ENCODE measurements at regions not wholly inside any gene's neighbourhood (a gene's known extent, or its start where the extent isn't known, plus 50 kb on each side); places are given as distances from the start of the nearest gene placed in this dataset.
"Not testable (repeated sequence)": the region's sequence is repeated elsewhere in the genome, so short reads cannot be mapped to it uniquely, and the experiment has no call there.

- no peak for TF ChIP-seq TEAD4 (CRISPR knock-in tag; IDR thresholded peaks at IDR 0.05)
- TF ChIP-seq IRF1 (CRISPR knock-in tag; IDR thresholded peaks at IDR 0.05), result no peak
- no peak overlapping the region for H3K4me3 Mint-ChIP-seq
- peaks cover 31% of the 10 kb centered on the region for H3K4me1 Mint-ChIP-seq
- H3K27me3 Mint-ChIP-seq (ENCODE audit: low read depth), result no peaks in the 10 kb centered on the region
- ChIA-PET CTCF (no interaction called here), POLR2A (no interaction called here)
- peaks cover 16% of the 10 kb centered on the region for H3K36me3 Mint-ChIP-seq
- no peak overlapping the region for H3K27ac Mint-ChIP-seq
- H3K9me3 Mint-ChIP-seq, result peaks cover 29% of the 10 kb centered on the region
- DNase-seq (ENCODE audit: low spot score), result no peak
- ATAC-seq, result no peak
Measured at GRCh38 chr10:61039868-61040267, 95.9 kb upstream of the RHOBTB1 start.

GRCh38 chr10:61037261-61037830 is 93.4 kb upstream of the RHOBTB1 start:
- DNase-seq (ENCODE audit: low spot score); POLR2A ChIA-PET; H3K27me3 Mint-ChIP-seq (ENCODE audit: low read depth); H3K4me3 Mint-ChIP-seq; ATAC-seq; CTCF ChIA-PET; H3K27ac Mint-ChIP-seq: not testable (repeated sequence)
- peaks cover 41% of the 10 kb centered on the region for H3K9me3 Mint-ChIP-seq
- H3K36me3 Mint-ChIP-seq, result peaks cover 16% of the 10 kb centered on the region
- peaks cover 32% of the 10 kb centered on the region for H3K4me1 Mint-ChIP-seq

GRCh38 chr10:61036148-61036547 is 92.2 kb upstream of the RHOBTB1 start:
- CTCF ChIA-PET, result interaction anchor here (0.6 to 1.4 kb wide), 3 partner anchors 11 to 105 kb away, joined by 3 to 6 read pairs (median 5); no protein-coding TSS in a partner anchor

GRCh38 chr10:61031341-61031740 is 87.4 kb upstream of the RHOBTB1 start:
- DNase-seq (ENCODE audit: low spot score), result no peak
- H3K27ac Mint-ChIP-seq, result no peak overlapping the region
- H3K9me3 Mint-ChIP-seq, result peaks cover 15% of the 10 kb centered on the region; the same call in 1 of the 2 replicates
- TF ChIP-seq HMGA2 (CRISPR knock-in tag; IDR thresholded peaks at IDR 0.05) (no peak), ZNF671 (CRISPR knock-in tag; IDR thresholded peaks at IDR 0.05) (no peak), ATF2 (CRISPR knock-in tag; IDR thresholded peaks at IDR 0.05; ENCODE audit: borderline replicate concordance, low read depth) (no peak), ZNF423 (CRISPR knock-in tag; IDR thresholded peaks at IDR 0.05) (no peak), KAT7 (CRISPR knock-in tag; IDR thresholded peaks at IDR 0.05; ENCODE audit: borderline replicate concordance) (no peak), ZBTB43 (CRISPR knock-in tag; IDR thresholded peaks at IDR 0.05) (no peak), ZBTB21 (CRISPR knock-in tag; IDR thresholded peaks at IDR 0.05; ENCODE audit: borderline replicate concordance) (no peak), ZNF425 (CRISPR knock-in tag; conservative IDR thresholded peaks at IDR 0.05) (no peak), FOXP1 (CRISPR knock-in tag; IDR thresholded peaks at IDR 0.05; ENCODE audit: borderline replicate concordance) (no peak), SP1 (CRISPR knock-in tag; conservative IDR thresholded peaks at IDR 0.05) (no peak), NFE2L1 (CRISPR knock-in tag; IDR thresholded peaks at IDR 0.05) (no peak), USF2 (CRISPR knock-in tag; IDR thresholded peaks at IDR 0.05) (no peak), CBFB (CRISPR knock-in tag; IDR thresholded peaks at IDR 0.05; ENCODE audit: low read depth) (no peak), E2F4 (CRISPR knock-in tag; IDR thresholded peaks at IDR 0.05; ENCODE audit: borderline replicate concordance, low read depth) (no peak), JAZF1 (CRISPR knock-in tag; IDR thresholded peaks at IDR 0.05) (no peak), ERG (CRISPR knock-in tag; IDR thresholded peaks at IDR 0.05) (no peak), TP53 (CRISPR knock-in tag; IDR thresholded peaks at IDR 0.05) (no peak)
- ChIA-PET POLR2A (interaction anchor here (0.6 to 0.7 kb wide), 2 partner anchors 16 to 28 kb away, joined by 3 to 5 read pairs; no protein-coding TSS in a partner anchor), CTCF (no interaction called here)
- H3K36me3 Mint-ChIP-seq, result no peaks in the 10 kb centered on the region
- no peak overlapping the region for H3K4me3 Mint-ChIP-seq
- ATAC-seq, result no peak
- no peaks in the 10 kb centered on the region for H3K27me3 Mint-ChIP-seq (ENCODE audit: low read depth)
- peaks cover 19% of the 10 kb centered on the region for H3K4me1 Mint-ChIP-seq

More at GRCh38 chr10:61036148-61036547, 92.2 kb upstream of the RHOBTB1 start:
- H3K4me3 Mint-ChIP-seq; ATAC-seq; POLR2A ChIA-PET; H3K27ac Mint-ChIP-seq; DNase-seq (ENCODE audit: low spot score); H3K27me3 Mint-ChIP-seq (ENCODE audit: low read depth): not testable (repeated sequence)
- H3K36me3 Mint-ChIP-seq, result peaks cover 13% of the 10 kb centered on the region
- peaks cover 28% of the 10 kb centered on the region for H3K4me1 Mint-ChIP-seq
- H3K9me3 Mint-ChIP-seq, result peaks cover 38% of the 10 kb centered on the region
- TF ChIP-seq ZNF423 (CRISPR knock-in tag; IDR thresholded peaks at IDR 0.05), result peak; percentile 53; the same call in 1 of the 2 replicates
